Gastrocnemius medialis (tissue), 4 donors: ENCODE measurements at regions not wholly inside any gene's neighbourhood (a gene's known extent, or its start where the extent isn't known, plus 50 kb on each side); places are given as distances from the start of the nearest gene placed in this dataset.

Source experiments
- ATAC-seq, 2 donors: fragments of 150-250 bp; one replicate each; pipeline ENCODE4 v1.9.1; 2016
- DNase-seq, 2 donors: peaks; one replicate each; pipeline ENCODE4 v3.0.0-alpha.2; 2019
- H3K27ac ChIP-seq, 4 donors: fragments of 200-600 bp; sonication (generic); 1 replicate in 1 of 4; 2 replicates in 3 of 4; pipeline ENCODE4 v1.5.1; 2016 to 2018; ENCODE audit warnings: mild to moderate bottlenecking in 2 of 4, moderate library complexity in 1 of 4
- H3K27me3 ChIP-seq, 3 donors: fragments of 200-600 bp; sonication (generic) in 2 of 3; 1 replicate in 1 of 3; 2 replicates in 2 of 3; pipeline versions ENCODE4 v1.5.1 to v1.6.0; 2016 to 2019; ENCODE audit warnings: mild to moderate bottlenecking in 1 of 3, moderate library complexity in 1 of 3
- H3K36me3 ChIP-seq, 2 donors: fragments of 200-600 bp; sonication (generic) in 1 of 2; one replicate each; pipeline ENCODE4 v1.5.1; 2017 to 2018
- H3K4me1 ChIP-seq, 2 donors: fragments of 200-600 bp; sonication (generic) in 1 of 2; one replicate each; pipeline ENCODE4 v1.5.1; 2016 to 2017; ENCODE audit warnings: mild to moderate bottlenecking in 2 of 2
- H3K4me3 ChIP-seq, 4 donors: fragments of 200-600 bp; sonication (generic) in 3 of 4; 1 replicate in 1 of 4; 2 replicates in 3 of 4; pipeline ENCODE4 v1.5.1; 2016 to 2019; ENCODE audit warnings: mild to moderate bottlenecking in 2 of 4
- H3K9me3 ChIP-seq, 3 donors: fragments of 200-600 bp; sonication (generic) in 2 of 3; 1 replicate in 1 of 3; 2 replicates in 2 of 3; pipeline ENCODE4 v1.5.1; 2016 to 2019
- POLR2A ChIP-seq, 2 donors: fragments of 450-650 bp; IDR thresholded peaks; one replicate each; pipeline ENCODE4 v1.6.1; 2017; ENCODE audit warnings: antibody characterized with exemption in 2 of 2, mild to moderate bottlenecking in 2 of 2, moderate library complexity in 2 of 2
- in situ Hi-C, 4 donors: fragments of 200-750 bp; cut with MboI; loops; one replicate each; pipeline versions ENCODE4 v1.15.0 to v1.8.0; 2017; ENCODE audit warnings: low sequenced_read_pairs in 4 of 4
- intact Hi-C: fragments of 100-400 bp; cut with DNase I; formaldehyde crosslinking; loops from one replicate; pipeline ENCODE4 v1.15.1; 2023; ENCODE audit warnings: low total_unique reads
- TF ChIP-seq, protein P1 (sequence below), 5 experiments: fragments of 450-650 bp in 3 of 5; fragments of 200-600 bp in 2 of 5; sonication (generic) in 2 of 5; IDR thresholded peaks in 4 of 5; conservative IDR thresholded peaks in 1 of 5; 1 replicate in 4 of 5; 2 replicates in 1 of 5; pipeline ENCODE4 v1.5.1; 2016 to 2019; ENCODE audit warnings: antibody characterized with exemption in 5 of 5, mild to moderate bottlenecking in 3 of 5, moderate library complexity in 3 of 5

DNA sequence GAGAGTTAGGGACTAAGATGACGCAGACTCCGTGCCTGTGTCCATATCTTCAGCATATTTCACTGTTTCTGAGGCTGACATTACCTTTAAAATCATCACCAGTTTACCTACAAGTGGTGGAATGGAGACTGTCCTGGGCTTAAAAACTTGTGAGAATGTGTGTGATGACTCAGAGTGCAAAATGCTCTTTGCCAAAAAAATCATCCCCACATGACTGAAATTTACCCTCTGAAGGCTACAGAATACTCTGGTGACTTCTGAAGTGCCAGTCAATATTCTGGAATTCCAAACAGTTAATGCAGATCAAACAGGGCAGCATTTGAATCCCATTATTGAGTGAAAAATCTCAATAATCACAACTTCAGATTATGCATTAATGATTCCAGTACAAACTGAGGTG lies 901.4 kb downstream of the EFNB2 start:
- DNase-seq (no peak), ATAC-seq (no peak)
- TF ChIP-seq, protein P1, sequence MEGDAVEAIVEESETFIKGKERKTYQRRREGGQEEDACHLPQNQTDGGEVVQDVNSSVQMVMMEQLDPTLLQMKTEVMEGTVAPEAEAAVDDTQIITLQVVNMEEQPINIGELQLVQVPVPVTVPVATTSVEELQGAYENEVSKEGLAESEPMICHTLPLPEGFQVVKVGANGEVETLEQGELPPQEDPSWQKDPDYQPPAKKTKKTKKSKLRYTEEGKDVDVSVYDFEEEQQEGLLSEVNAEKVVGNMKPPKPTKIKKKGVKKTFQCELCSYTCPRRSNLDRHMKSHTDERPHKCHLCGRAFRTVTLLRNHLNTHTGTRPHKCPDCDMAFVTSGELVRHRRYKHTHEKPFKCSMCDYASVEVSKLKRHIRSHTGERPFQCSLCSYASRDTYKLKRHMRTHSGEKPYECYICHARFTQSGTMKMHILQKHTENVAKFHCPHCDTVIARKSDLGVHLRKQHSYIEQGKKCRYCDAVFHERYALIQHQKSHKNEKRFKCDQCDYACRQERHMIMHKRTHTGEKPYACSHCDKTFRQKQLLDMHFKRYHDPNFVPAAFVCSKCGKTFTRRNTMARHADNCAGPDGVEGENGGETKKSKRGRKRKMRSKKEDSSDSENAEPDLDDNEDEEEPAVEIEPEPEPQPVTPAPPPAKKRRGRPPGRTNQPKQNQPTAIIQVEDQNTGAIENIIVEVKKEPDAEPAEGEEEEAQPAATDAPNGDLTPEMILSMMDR (IDR thresholded peaks at IDR 0.05 in 4 of 5, conservative IDR thresholded peaks at IDR 0.05 in 1 of 5) = no peak
- no peak for TF ChIP-seq POLR2A (IDR thresholded peaks at IDR 0.05)
- H3K4me1 ChIP-seq = no peaks in the 10 kb centered on the region
- H3K4me3 ChIP-seq = no peak overlapping the region
- in situ Hi-C loops = no loop called here
- no peaks in the 10 kb centered on the region for H3K9me3 ChIP-seq
- intact Hi-C loops = no loop called here
- H3K27me3 ChIP-seq = no peaks in the 10 kb centered on the region
- no peak overlapping the region for H3K27ac ChIP-seq
- H3K36me3 ChIP-seq = no peaks in the 10 kb centered on the region

DNA sequence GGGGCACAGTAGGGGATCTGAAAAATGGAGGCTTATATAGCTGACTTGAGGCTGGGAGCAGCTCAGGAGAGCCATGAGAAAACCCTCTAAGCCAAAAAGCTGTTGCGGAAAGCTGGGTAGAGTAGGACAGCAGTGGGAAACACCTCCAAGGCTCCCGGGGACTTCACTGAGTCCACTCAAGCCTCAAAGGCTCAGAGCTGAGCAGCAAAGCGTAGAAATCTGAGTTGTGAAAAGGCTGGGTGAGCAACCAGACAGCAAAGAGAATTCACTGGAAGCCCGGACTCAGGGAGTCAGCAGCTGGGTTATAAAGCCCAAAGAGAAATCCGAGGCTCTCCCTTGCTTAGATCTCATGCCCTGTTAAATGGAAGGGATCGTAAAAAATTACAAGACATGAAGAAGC lies 905.0 kb downstream of the EFNB2 start:
- ATAC-seq (no peak), DNase-seq (no peak)
- TF ChIP-seq, protein P1 (IDR thresholded peaks at IDR 0.05 in 4 of 5, conservative IDR thresholded peaks at IDR 0.05 in 1 of 5) = no peak
- TF ChIP-seq POLR2A (IDR thresholded peaks at IDR 0.05) = no peak
- no peaks in the 10 kb centered on the region for H3K4me1 ChIP-seq
- no peaks in the 10 kb centered on the region for H3K36me3 ChIP-seq
- in situ Hi-C loops (no loop called here), intact Hi-C loops (no loop called here)
- no peak overlapping the region for H3K4me3 ChIP-seq
- no peak overlapping the region for H3K27ac ChIP-seq
- no peaks in the 10 kb centered on the region for H3K27me3 ChIP-seq
- H3K9me3 ChIP-seq = no peaks in the 10 kb centered on the region

DNA sequence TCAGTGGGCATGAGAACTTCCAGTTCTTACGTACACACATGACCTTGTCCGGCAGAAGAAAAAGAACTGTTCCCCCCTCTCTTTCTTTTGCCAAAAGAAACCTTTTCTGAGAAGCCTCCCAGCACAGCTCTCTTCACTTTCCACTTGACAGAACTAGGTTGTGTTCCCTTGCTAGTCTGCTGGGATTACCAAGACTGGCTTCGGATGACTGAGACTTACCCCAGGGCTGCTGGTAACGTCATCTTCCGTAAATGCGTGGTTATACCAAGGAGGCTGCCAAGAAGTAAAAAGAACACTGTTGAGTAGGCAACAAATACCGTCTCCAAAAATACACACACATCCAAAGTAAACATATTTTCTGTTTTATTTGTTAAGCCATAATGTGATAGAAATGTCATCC lies 908.2 kb downstream of the EFNB2 start:
- H3K4me1 ChIP-seq = no peaks in the 10 kb centered on the region
- no peaks in the 10 kb centered on the region for H3K36me3 ChIP-seq
- in situ Hi-C loops = no loop called here
- TF ChIP-seq POLR2A (IDR thresholded peaks at IDR 0.05) = no peak
- TF ChIP-seq, protein P1 (IDR thresholded peaks at IDR 0.05 in 4 of 5, conservative IDR thresholded peaks at IDR 0.05 in 1 of 5) = no peak
- no peak for DNase-seq
- no peaks in the 10 kb centered on the region for H3K9me3 ChIP-seq
- no peak overlapping the region for H3K27ac ChIP-seq
- intact Hi-C loops = no loop called here
- no peak for ATAC-seq
- H3K4me3 ChIP-seq = no peak overlapping the region
- no peaks in the 10 kb centered on the region for H3K27me3 ChIP-seq

DNA sequence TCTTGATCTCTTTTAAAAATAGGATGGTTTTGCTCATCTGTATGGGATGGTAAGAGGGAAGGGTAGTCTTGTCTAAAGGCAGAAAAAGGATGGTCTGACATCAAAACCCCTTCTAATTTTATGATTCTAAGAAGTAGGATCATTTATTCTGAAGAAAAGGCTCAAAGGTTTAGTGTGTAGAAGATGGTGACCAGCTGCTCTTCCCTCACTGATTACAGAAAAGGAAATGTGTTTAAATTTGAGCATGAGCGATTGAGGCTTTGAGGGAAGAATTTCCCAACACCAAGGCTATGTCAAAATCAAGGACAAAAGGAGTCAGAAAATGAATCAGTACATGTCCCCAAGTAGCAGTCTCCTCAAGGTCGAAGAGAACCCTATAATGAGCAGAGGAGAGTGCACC lies 909.8 kb downstream of the EFNB2 start:
- no peaks in the 10 kb centered on the region for H3K27me3 ChIP-seq
- H3K4me3 ChIP-seq = no peak overlapping the region
- H3K4me1 ChIP-seq = no peaks in the 10 kb centered on the region
- no peaks in the 10 kb centered on the region for H3K36me3 ChIP-seq
- ATAC-seq (no peak), DNase-seq (no peak)
- intact Hi-C loops = no loop called here
- no peak overlapping the region for H3K27ac ChIP-seq
- in situ Hi-C loops = no loop called here
- TF ChIP-seq, protein P1 (IDR thresholded peaks at IDR 0.05 in 4 of 5, conservative IDR thresholded peaks at IDR 0.05 in 1 of 5) = no peak
- no peak for TF ChIP-seq POLR2A (IDR thresholded peaks at IDR 0.05)
- H3K9me3 ChIP-seq = no peaks in the 10 kb centered on the region

DNA sequence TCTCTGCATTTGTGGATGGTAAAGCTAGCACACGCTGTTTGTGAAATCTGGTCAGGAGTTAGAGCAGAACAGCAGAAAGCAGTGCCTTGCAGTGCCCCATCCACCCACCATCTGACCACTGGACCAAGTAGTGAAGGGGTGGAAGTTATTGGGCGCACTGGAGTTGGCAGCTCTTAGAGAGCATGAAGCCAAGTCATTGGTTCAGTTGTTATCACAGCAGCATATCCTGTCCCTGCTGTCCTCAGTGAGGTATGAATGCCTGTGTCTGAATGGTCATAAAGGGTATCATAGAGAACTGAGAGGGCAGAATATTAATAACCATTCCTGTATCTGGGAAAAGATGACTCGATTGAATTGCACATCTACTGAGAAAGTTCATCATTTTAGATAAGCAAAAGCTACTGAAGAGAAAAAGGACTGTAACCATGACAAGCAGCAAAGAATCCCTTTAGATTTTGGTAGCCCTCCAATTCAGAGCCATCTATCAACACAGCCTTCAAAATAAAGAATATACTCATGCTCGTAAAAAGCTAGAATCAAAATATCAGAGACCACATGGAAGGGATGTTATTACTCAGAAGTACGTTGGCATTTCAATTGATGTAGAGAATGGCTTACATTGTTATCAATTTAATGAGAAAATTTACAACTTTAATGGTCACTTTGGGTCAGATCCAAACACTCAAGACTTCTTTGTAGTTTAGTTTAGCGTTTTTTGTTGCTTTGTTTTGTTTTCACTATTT lies 919.0 kb downstream of the EFNB2 start:
- TF ChIP-seq, protein P1 (IDR thresholded peaks at IDR 0.05 in 4 of 5, conservative IDR thresholded peaks at IDR 0.05 in 1 of 5) = no peak
- no peak for TF ChIP-seq POLR2A (IDR thresholded peaks at IDR 0.05)
- in situ Hi-C loops = no loop called here
- no peak for ATAC-seq

More for the DNA sequence above, 919.0 kb downstream of the EFNB2 start:
- Histone ChIP-seq H3K36me3 (no peaks in the 10 kb centered on the region), H3K27me3 (no peaks in the 10 kb centered on the region), H3K4me1 (no peaks in the 10 kb centered on the region), H3K9me3 (no peaks in the 10 kb centered on the region), H3K4me3 (no peak overlapping the region), H3K27ac (no peak overlapping the region)
- intact Hi-C loops = no loop called here
- no peak for DNase-seq
